Osteocyte (in vitro differentiated cells): ENCODE measurements at regions not wholly inside any gene's neighbourhood (a gene's known extent, or its start where the extent isn't known, plus 50 kb on each side); places are given as distances from the start of the nearest gene placed in this dataset.

Source experiments
- DNase-seq: peaks from one replicate; pipeline ENCODE4 v3.0.0; 2021; ENCODE audit warnings: mixed read lengths; ENCODE audit not compliant: unreplicated experiment; ENCODE audit errors: extremely low spot score
- H3K27ac Mint-ChIP-seq: one replicate; pipeline ENCODE4 v1.8.0; 2021; ENCODE audit warnings: mild to moderate bottlenecking, mixed read lengths; ENCODE audit not compliant: unreplicated experiment
- H3K27me3 Mint-ChIP-seq: one replicate; pipeline ENCODE4 v1.8.0; 2021; ENCODE audit warnings: mixed read lengths; ENCODE audit not compliant: unreplicated experiment
- H3K36me3 Mint-ChIP-seq: one replicate; pipeline ENCODE4 v1.8.0; 2021; ENCODE audit warnings: mixed read lengths; ENCODE audit not compliant: unreplicated experiment
- H3K4me1 Mint-ChIP-seq: one replicate; pipeline ENCODE4 v1.8.0; 2021; ENCODE audit warnings: mixed read lengths; ENCODE audit not compliant: unreplicated experiment
- H3K4me3 Mint-ChIP-seq: one replicate; pipeline ENCODE4 v1.8.0; 2021; ENCODE audit warnings: mild to moderate bottlenecking, moderate library complexity, mixed read lengths; ENCODE audit not compliant: unreplicated experiment
- H3K9me3 Mint-ChIP-seq: one replicate; pipeline ENCODE4 v1.8.0; 2021; ENCODE audit warnings: mixed read lengths; ENCODE audit not compliant: unreplicated experiment
- TF ChIP-seq, protein P1 (sequence below): fragments of 200-600 bp; sonication (generic); IDR thresholded peaks from 2 replicates; pipeline ENCODE4 v1.5.0; 2021; ENCODE audit warnings: antibody characterized with exemption, mild to moderate bottlenecking, moderate library complexity

DNA sequence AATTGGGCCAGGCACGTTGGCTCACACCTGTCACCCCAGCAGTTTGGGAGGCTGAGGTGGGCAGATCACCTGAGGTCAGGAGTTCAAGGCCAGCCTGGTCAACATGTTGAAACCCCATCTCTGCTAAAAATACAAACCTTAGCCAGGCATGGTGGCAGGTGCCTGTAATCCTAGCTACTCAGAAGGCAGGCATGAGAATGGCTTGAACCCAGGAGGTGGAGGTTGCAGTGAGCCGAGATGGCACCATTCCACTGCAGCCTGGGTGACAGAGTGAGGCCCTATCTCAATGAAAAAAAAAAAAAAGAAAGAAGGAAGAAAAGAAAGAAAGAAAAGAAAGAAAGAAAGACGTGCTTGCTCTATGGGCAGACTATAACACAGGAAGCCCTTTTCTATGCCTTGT, 84.4 kb downstream of the FOXL1 start:
- Mint-ChIP-seq H3K36me3 (peaks cover 8% of the 10 kb centered on the region), H3K4me3 (no peak overlapping the region), H3K9me3 (peaks cover 9% of the 10 kb centered on the region), H3K27ac (peak overlapping the region; percentile 92), H3K4me1 (peaks cover 61% of the 10 kb centered on the region), H3K27me3 (no peaks in the 10 kb centered on the region)
- DNase-seq, result no peak
- TF ChIP-seq, protein P1, sequence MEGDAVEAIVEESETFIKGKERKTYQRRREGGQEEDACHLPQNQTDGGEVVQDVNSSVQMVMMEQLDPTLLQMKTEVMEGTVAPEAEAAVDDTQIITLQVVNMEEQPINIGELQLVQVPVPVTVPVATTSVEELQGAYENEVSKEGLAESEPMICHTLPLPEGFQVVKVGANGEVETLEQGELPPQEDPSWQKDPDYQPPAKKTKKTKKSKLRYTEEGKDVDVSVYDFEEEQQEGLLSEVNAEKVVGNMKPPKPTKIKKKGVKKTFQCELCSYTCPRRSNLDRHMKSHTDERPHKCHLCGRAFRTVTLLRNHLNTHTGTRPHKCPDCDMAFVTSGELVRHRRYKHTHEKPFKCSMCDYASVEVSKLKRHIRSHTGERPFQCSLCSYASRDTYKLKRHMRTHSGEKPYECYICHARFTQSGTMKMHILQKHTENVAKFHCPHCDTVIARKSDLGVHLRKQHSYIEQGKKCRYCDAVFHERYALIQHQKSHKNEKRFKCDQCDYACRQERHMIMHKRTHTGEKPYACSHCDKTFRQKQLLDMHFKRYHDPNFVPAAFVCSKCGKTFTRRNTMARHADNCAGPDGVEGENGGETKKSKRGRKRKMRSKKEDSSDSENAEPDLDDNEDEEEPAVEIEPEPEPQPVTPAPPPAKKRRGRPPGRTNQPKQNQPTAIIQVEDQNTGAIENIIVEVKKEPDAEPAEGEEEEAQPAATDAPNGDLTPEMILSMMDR, result no peak

DNA sequence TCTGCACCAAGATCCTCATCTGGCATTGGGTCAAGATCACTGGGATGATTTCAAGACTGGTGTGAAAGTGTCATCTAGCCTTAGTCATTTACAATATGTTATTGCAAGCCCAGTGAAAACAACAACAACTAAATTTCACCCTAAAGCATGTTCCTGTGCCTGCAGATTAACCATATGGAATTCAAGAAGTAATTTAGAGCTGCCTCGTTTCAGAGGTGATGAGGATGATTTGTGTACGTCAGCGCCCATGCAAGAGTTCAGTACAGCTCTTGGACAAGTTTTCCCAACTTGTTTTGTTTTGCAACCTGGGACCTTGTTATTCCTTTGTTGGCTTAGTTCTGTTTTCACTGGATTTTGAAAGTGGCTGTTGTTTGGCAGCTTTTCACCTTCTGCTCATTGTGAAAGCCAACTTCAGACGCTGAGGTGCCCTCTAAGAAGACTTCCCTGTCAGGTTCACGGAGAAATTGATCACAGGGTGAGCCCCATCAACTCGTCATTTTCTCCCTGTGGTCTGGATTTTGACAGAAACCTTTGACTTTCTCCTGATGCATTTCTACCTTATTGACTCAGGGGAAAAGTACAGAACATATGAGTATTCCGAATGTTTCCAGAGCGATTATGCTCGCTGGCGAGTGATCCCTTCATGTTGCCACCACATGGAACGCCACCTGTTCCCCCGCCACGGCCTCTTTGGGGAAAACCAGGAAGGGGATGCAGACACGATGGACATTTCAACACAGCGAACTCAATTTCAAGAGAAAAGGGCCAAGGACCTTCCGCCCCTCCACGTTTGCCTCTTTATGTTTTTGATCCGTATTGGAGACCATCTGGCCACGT, 85.6 kb downstream of the FOXL1 start:
- peaks cover 71% of the 10 kb centered on the region for H3K4me1 Mint-ChIP-seq
- DNase-seq, result no peak

GRCh38 chr16:86664522-86665318, 86.4 kb downstream of the FOXL1 start:
- no peak for DNase-seq
- peaks cover 4% of the 10 kb centered on the region for H3K36me3 Mint-ChIP-seq
- peaks cover 79% of the 10 kb centered on the region for H3K4me1 Mint-ChIP-seq
- H3K9me3 Mint-ChIP-seq, result peaks cover 3% of the 10 kb centered on the region
- H3K27ac Mint-ChIP-seq, result peak overlapping the region; percentile 92
- H3K4me3 Mint-ChIP-seq, result peak overlapping the region; percentile 43
- TF ChIP-seq, protein P1, result no peak
- H3K27me3 Mint-ChIP-seq, result no peaks in the 10 kb centered on the region

More for the DNA sequence above, 85.6 kb downstream of the FOXL1 start:
- TF ChIP-seq, protein P1, result no peak
- Mint-ChIP-seq H3K27me3 (no peaks in the 10 kb centered on the region), H3K27ac (peak overlapping the region; percentile 92), H3K36me3 (peaks cover 8% of the 10 kb centered on the region), H3K4me3 (peak overlapping the region; percentile 43), H3K9me3 (peaks cover 9% of the 10 kb centered on the region)

GRCh38 chr16:86665319-86665675, 86.9 kb downstream of the FOXL1 start:
- no peaks in the 10 kb centered on the region for H3K9me3 Mint-ChIP-seq
- peaks cover 85% of the 10 kb centered on the region for H3K4me1 Mint-ChIP-seq
- TF ChIP-seq, protein P1, result no peak
- H3K27me3 Mint-ChIP-seq, result no peaks in the 10 kb centered on the region
- H3K36me3 Mint-ChIP-seq, result peaks cover 2% of the 10 kb centered on the region
- H3K27ac Mint-ChIP-seq, result peak overlapping the region; percentile 92
- no peak overlapping the region for H3K4me3 Mint-ChIP-seq
- no peak for DNase-seq

DNA sequence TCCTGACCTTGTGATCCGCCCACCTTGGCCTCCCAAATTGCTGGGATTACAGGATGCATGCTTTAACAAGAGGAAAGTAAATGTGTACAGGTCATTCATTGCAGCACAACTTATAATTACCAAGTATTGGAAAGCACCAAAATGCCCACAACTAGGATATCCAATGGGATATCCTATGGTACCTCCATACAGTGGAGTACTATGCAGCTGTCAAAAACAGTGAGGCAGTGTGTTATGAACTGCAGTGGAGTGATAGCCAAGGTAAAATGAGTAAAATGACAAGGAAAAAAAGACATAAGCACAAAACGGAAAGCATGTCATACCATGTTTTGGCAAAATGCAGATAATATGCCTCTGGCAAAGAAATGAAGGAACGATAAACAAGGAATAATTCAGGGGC, 87.6 kb downstream of the FOXL1 start:
- Mint-ChIP-seq H3K4me1 (peaks cover 91% of the 10 kb centered on the region), H3K9me3 (no peaks in the 10 kb centered on the region), H3K4me3 (no peak overlapping the region)

More for the DNA sequence above, 87.6 kb downstream of the FOXL1 start:
- TF ChIP-seq, protein P1, result no peak
- Mint-ChIP-seq H3K27ac (peak overlapping the region; percentile 92), H3K27me3 (no peaks in the 10 kb centered on the region), H3K36me3 (peaks cover 2% of the 10 kb centered on the region)
- DNase-seq, result no peak
